HCT116 (cell line): ENCODE measurements at regions not wholly inside any gene's neighbourhood (a gene's known extent, or its start where the extent isn't known, plus 50 kb on each side); places are given as distances from the start of the nearest gene placed in this dataset.

Experiments
- ATAC-seq: fragments of 200-7000 bp; cut with Tn5 transposase; 2 replicates; pipeline ENCODE4 v1.9.1; 2020; ENCODE audit warnings: mild to moderate bottlenecking, moderate library complexity
- BruUV-seq: library from RNA; stranded (reverse); fragments of 400-500 nt; replicated peaks from 2 replicates; lab custom pipeline; 2021; lab: Mats Ljungman, UMichigan
- CTCF ChIA-PET: fragments of 300-600 bp; sonication (Branson Sonifier 250); formaldehyde crosslinking; loops from one replicate; lab custom pipeline; 2021; ENCODE audit warnings: antibody characterized with exemption; lab: Charles Lee
- POLR2A ChIA-PET: fragments of 300-600, 350-600 bp; sonication (Branson Sonifier 250); formaldehyde crosslinking; loops from one replicate; lab custom pipeline; 2021; ENCODE audit warnings: antibody characterized with exemption; lab: Charles Lee
- RAD21 ChIA-PET, 2 experiments: fragments of 300-600 bp; sonication (Branson Sonifier 250); formaldehyde crosslinking; loops; one replicate each; lab custom pipeline; 2023; ENCODE audit warnings: low total read pairs in 2 of 2; ENCODE audit not compliant: uncharacterized antibody in 2 of 2, unreplicated experiment in 2 of 2, low non-redundant PET in 1 of 2; lab: Charles Lee
- DNase-seq: peaks from one replicate; pipeline ENCODE4 v3.0.0-alpha.2; 2010; ENCODE audit warnings: low read depth, low spot score
- H2AFZ ChIP-seq: fragments of 200-600 bp; shearing (Covaris generic), sonication (generic); 2 replicates; pipeline ENCODE4 v1.6.1; 2017; ENCODE audit warnings: low read depth, mixed run types, mixed read lengths, antibody characterized with exemption, low read length; ENCODE audit not compliant: poor library complexity, severe bottlenecking
- H3K27ac ChIP-seq: 2 replicates; pipeline ENCODE4 v1.5.1; 2012; ENCODE audit warnings: low read depth, low read length
- H3K27me3 ChIP-seq: fragments of 200-600 bp; sonication (generic); 2 replicates; pipeline ENCODE4 v1.6.1; 2016; ENCODE audit warnings: mixed run types, low read length, mixed read lengths; ENCODE audit not compliant: insufficient read depth
- H3K36me3 ChIP-seq, 2 experiments: fragments of 200-500 bp in 1 of 2; fragments of 200-600 bp in 1 of 2; sonication (Bioruptor generic) in 1 of 2; sonication (generic) in 1 of 2; 2 replicates each; pipeline versions ENCODE4 v1.5.1 to v1.6.1; 2014 to 2016; ENCODE audit warnings: low read length in 2 of 2, inconsistent platforms in 1 of 2, mixed read lengths in 1 of 2, mixed run types in 1 of 2; ENCODE audit not compliant: insufficient read depth in 2 of 2, control insufficient read depth in 1 of 2
- H3K4me1 ChIP-seq, 2 experiments: fragments of 200-600 bp in 1 of 2; sonication (generic) in 1 of 2; 2 replicates each; pipeline versions ENCODE4 v1.5.1 to v1.6.1; 2012 to 2017; ENCODE audit warnings: low read length in 2 of 2, inconsistent platforms in 1 of 2, mild to moderate bottlenecking in 1 of 2, mixed read lengths in 1 of 2, mixed run types in 1 of 2, moderate library complexity in 1 of 2; ENCODE audit not compliant: insufficient read depth in 2 of 2, control insufficient read depth in 1 of 2
- H3K4me2 ChIP-seq: fragments of 200-600 bp; sonication (generic); 2 replicates; pipeline ENCODE4 v1.6.1; 2017; ENCODE audit warnings: mixed run types, low read length, mixed read lengths
- H3K4me3 ChIP-seq, 2 experiments: fragments of 200-600 bp in 1 of 2; sonication (generic) in 1 of 2; replicated peaks in 1 of 2; 2 replicates each; pipeline ENCODE4 v1.5.1; 2011 to 2016; ENCODE audit warnings: low read length in 2 of 2, control low read depth in 1 of 2, low read depth in 1 of 2, mild to moderate bottlenecking in 1 of 2, mixed read lengths in 1 of 2, mixed run types in 1 of 2
- H3K79me2 ChIP-seq: fragments of 200-600 bp; sonication (generic); 2 replicates; pipeline ENCODE4 v1.6.1; 2017; ENCODE audit warnings: mild to moderate bottlenecking, mixed run types, low read length, moderate library complexity, mixed read lengths; ENCODE audit not compliant: insufficient read depth
- H3K9ac ChIP-seq: fragments of 200-600 bp; sonication (generic); 2 replicates; pipeline ENCODE4 v1.6.1; 2016; ENCODE audit warnings: low read length, mixed read lengths
- H3K9me2 ChIP-seq: fragments of 200-600 bp; sonication (generic), shearing (Covaris generic); 2 replicates; pipeline ENCODE4 v1.6.1; 2017; ENCODE audit warnings: mixed run types, mild to moderate bottlenecking, moderate library complexity; ENCODE audit not compliant: insufficient read depth
- H3K9me3 ChIP-seq, 2 experiments: fragments of 200-500 bp in 1 of 2; fragments of 200-600 bp in 1 of 2; sonication (Bioruptor generic) in 1 of 2; sonication (generic) in 1 of 2; 2 replicates each; pipeline ENCODE4 v1.6.1; 2014 to 2017; ENCODE audit warnings: low read length in 2 of 2, mixed read lengths in 2 of 2, inconsistent platforms in 1 of 2, low read depth in 1 of 2, mild to moderate bottlenecking in 1 of 2, mixed run types in 1 of 2, moderate library complexity in 1 of 2; ENCODE audit not compliant: control insufficient read depth in 1 of 2, insufficient read depth in 1 of 2
- H4K20me1 ChIP-seq: fragments of 200-600 bp; sonication (generic), shearing (Covaris generic); 2 replicates; pipeline ENCODE4 v1.6.1; 2017; ENCODE audit warnings: mixed run types, mild to moderate bottlenecking, moderate library complexity; ENCODE audit not compliant: insufficient read depth
- POLR2A ChIP-seq: IDR thresholded peaks from 2 replicates; pipeline ENCODE4 v1.7.0; 2011; ENCODE audit warnings: borderline replicate concordance; ENCODE audit not compliant: insufficient read depth, insufficient read length; ENCODE audit errors: extremely low read depth
- RAD21 ChIP-seq: IDR thresholded peaks from 2 replicates; pipeline ENCODE4 v1.6.1; 2012; ENCODE audit warnings: low read depth, mild to moderate bottlenecking
- REST ChIP-seq: IDR thresholded peaks from 2 replicates; pipeline ENCODE4 v1.6.1; 2012; ENCODE audit warnings: low read depth
- SP1 ChIP-seq: IDR thresholded peaks from 2 replicates; pipeline ENCODE4 v1.6.1; 2012; ENCODE audit warnings: low read depth
- intact Hi-C: fragments of 100-400 bp; cut with micrococcal nuclease; formaldehyde crosslinking; loops from 2 replicates; pipeline ENCODE4 v1.10.0; 2022

- CTCF ChIA-PET = no interaction called here
- no peak overlapping the region for H3K27ac ChIP-seq
- no peaks in the 10 kb centered on the region for H3K9me2 ChIP-seq
- intact Hi-C loops = no loop called here
- H2AFZ ChIP-seq = no peak overlapping the region
- H3K9ac ChIP-seq = no peak overlapping the region
- peaks cover 18 to 31% of the 10 kb centered on the region in 2 experiments; a peak in 2 of 4 replicates for H3K9me3 ChIP-seq
- POLR2A ChIA-PET = no interaction called here
- DNase-seq (no peak), ATAC-seq (no peak)
- no peaks in the 10 kb centered on the region for H3K27me3 ChIP-seq
- H4K20me1 ChIP-seq = no peaks in the 10 kb centered on the region
- no peaks in the 10 kb centered on the region for H3K4me1 ChIP-seq
- no peak overlapping the region for H3K4me2 ChIP-seq
- no peaks in the 10 kb centered on the region for H3K79me2 ChIP-seq
- TF ChIP-seq RAD21 (no peak), REST (no peak), POLR2A (no peak)
- no TSS peak for BruUV-seq
- H3K4me3 ChIP-seq = no peak overlapping the region
- no peaks in the 10 kb centered on the region for H3K36me3 ChIP-seq
- RAD21 ChIA-PET = no interaction called here
Measured at GRCh38 chr19:30855442-30855841, 483.3 kb downstream of the ZNF536 start.

- no peaks in the 10 kb centered on the region for H3K4me1 ChIP-seq
- H3K4me2 ChIP-seq = no peak overlapping the region
- no peaks in the 10 kb centered on the region for H3K36me3 ChIP-seq
- H2AFZ ChIP-seq = no peak overlapping the region
- H3K9me2 ChIP-seq = no peaks in the 10 kb centered on the region
- POLR2A ChIA-PET = no interaction called here
- BruUV-seq = no TSS peak
- no peak overlapping the region for H3K27ac ChIP-seq
- H3K27me3 ChIP-seq = no peaks in the 10 kb centered on the region
- ATAC-seq = no peak
- H3K9ac ChIP-seq = no peak overlapping the region
- no peak for TF ChIP-seq SP1
- H3K4me3 ChIP-seq = no peak overlapping the region
- RAD21 ChIA-PET = no interaction called here
- no peak for DNase-seq
- CTCF ChIA-PET = no interaction called here
- no peaks in the 10 kb centered on the region for H4K20me1 ChIP-seq
- H3K79me2 ChIP-seq = no peaks in the 10 kb centered on the region
- intact Hi-C loops = no loop called here
- H3K9me3 ChIP-seq = peaks cover 21 to 31% of the 10 kb centered on the region in 2 experiments; a peak in 2 of 4 replicates
Measured at GRCh38 chr19:30854661-30855060, 482.5 kb downstream of the ZNF536 start.
